ENCODE measurements at regions not wholly inside any gene's neighbourhood (a gene's known extent, or its start where the extent isn't known, plus 50 kb on each side); places are given as distances from the start of the nearest gene placed in this dataset.

DNA sequence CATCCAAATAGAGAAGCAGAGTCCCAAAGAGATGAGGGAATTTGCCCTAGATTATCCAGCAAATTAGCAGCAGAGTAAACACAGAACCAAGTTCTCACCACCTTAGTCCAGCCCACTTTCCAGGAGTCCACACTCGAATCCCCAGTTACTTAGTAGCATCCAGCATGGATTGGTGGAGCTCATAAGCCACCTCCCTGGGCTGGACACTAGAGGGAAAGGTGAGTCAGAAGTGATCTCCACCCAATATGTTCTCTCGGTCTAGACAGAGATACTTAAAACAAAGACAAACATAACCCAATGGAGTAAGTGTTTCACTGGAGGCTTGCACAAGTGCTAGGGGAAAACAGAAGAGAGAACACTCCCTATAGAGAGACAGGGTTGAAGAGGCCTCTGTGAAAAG is 105.1 kb upstream of the CPEB2 start:
- TF ChIP-seq, protein P1, sequence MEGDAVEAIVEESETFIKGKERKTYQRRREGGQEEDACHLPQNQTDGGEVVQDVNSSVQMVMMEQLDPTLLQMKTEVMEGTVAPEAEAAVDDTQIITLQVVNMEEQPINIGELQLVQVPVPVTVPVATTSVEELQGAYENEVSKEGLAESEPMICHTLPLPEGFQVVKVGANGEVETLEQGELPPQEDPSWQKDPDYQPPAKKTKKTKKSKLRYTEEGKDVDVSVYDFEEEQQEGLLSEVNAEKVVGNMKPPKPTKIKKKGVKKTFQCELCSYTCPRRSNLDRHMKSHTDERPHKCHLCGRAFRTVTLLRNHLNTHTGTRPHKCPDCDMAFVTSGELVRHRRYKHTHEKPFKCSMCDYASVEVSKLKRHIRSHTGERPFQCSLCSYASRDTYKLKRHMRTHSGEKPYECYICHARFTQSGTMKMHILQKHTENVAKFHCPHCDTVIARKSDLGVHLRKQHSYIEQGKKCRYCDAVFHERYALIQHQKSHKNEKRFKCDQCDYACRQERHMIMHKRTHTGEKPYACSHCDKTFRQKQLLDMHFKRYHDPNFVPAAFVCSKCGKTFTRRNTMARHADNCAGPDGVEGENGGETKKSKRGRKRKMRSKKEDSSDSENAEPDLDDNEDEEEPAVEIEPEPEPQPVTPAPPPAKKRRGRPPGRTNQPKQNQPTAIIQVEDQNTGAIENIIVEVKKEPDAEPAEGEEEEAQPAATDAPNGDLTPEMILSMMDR (IDR thresholded peaks at IDR 0.05; ENCODE audit: borderline replicate concordance, insufficient read depth, low read depth, low read length): no peak
- no peak overlapping the region for H3K4me3 ChIP-seq (ENCODE audit: low read depth, low read length)

DNA sequence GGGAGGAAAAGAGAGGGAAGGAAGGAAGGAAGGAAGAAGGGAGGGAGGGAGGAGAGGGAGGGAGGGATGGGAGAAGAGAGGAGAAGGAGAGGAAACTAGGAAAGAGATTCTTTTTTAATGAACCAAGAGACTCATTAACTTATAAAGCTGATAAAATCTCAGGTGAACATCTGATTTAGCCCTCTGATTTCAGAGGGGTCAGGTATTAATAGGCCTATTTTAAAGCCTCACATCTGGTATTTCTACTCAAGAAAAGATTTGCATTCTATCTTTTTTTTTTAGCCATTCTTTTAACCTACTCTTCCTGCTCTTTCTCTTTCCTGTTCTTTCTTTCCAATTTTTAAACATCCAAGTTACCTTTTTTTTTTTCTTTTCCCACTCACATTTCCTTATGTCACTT is 103.3 kb upstream of the CPEB2 start:
- TF ChIP-seq, protein P1 (IDR thresholded peaks at IDR 0.05; ENCODE audit: borderline replicate concordance, insufficient read depth, low read depth, low read length): no peak
- H3K4me3 ChIP-seq (ENCODE audit: low read depth, low read length): no peak overlapping the region

DNA sequence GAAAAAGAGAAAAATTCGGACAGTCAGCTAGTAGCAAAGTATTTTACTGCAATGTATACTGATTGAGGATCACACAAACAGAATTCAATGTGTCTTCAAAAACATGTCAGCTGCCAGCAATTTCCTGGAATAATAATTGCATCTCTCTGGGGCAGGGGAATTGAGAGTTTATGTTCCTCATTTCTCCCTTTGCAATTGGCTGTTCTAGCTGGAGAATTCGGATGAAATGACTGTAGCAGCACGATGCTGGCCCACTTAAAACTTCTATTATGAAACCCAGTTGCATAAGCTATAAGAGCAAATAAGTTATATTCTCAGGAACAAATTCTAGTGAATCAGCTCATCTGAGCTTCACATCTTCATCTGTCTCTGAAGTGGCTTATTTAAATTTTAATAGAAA is 99.9 kb upstream of the CPEB2 start:
- TF ChIP-seq, protein P1 (IDR thresholded peaks at IDR 0.05; ENCODE audit: borderline replicate concordance, insufficient read depth, low read depth, low read length): no peak

DNA sequence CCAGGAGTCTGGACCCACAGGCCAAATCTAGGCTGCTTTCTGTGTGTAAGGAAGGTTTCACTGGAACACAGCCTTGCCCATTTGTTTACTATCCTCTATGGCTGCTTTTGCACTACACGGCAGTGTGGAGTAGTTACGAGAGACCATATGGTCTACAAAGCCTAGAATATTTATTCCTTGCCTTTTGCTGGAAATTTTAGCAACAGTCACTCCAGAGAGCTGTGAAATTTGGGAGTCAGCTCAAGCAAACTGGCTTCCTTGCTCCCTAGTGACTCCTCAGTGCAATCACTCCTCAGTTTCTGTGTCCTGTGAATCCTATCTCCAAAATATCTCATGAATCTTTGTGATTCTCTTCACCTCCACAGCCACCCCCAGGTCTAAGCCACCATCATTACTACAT is 99.0 kb upstream of the CPEB2 start:
- TF ChIP-seq, protein P1 (IDR thresholded peaks at IDR 0.05; ENCODE audit: borderline replicate concordance, insufficient read depth, low read depth, low read length): no peak
- no peak overlapping the region for H3K4me3 ChIP-seq (ENCODE audit: low read depth, low read length)

More for the DNA sequence above, 99.9 kb upstream of the CPEB2 start:
- H3K4me3 ChIP-seq (ENCODE audit: low read depth, low read length): no peak overlapping the region

DNA sequence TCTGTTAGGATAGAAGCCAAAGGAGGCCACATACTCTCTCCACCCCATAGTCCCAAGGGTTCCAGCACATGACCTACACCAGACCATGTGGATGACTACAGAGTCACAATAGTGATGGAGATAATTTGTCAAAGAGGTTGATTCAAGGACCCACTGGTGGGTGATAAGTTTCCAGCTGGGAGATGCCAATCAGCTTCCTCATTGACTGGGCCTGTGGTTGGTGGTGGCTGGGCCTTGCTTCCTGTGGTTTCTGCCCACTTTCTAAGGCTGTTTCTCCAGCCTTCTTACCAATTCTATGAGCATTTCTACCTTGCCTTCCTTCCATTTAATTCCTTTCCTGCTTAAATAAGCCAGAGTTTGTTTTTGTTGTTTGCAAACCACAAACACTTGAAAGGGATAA is 95.5 kb upstream of the CPEB2 start:
- H3K4me3 ChIP-seq (ENCODE audit: low read depth, low read length): no peak overlapping the region
- TF ChIP-seq, protein P1 (IDR thresholded peaks at IDR 0.05; ENCODE audit: borderline replicate concordance, insufficient read depth, low read depth, low read length): no peak

DNA sequence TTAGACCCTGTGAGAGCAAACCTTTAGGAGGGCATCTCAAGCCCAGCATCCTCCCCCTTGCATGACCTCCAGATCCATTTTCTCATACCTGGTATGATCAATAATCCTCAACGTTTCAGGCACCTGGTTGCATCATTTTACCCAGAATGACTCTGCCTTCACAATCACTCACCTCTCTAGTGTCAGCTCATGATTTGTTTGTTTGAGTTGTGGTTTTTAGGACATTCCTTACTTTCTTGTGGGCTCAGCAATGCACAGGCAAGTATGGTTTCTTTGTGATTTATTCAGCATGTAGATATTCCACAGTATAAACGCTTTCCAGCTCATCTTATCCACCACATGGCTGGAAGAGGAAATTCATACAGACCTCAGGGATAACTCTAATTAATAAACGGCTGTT is 93.6 kb upstream of the CPEB2 start:
- no peak overlapping the region for H3K4me3 ChIP-seq (ENCODE audit: low read depth, low read length)
- TF ChIP-seq, protein P1 (IDR thresholded peaks at IDR 0.05; ENCODE audit: borderline replicate concordance, insufficient read depth, low read depth, low read length): no peak

DNA sequence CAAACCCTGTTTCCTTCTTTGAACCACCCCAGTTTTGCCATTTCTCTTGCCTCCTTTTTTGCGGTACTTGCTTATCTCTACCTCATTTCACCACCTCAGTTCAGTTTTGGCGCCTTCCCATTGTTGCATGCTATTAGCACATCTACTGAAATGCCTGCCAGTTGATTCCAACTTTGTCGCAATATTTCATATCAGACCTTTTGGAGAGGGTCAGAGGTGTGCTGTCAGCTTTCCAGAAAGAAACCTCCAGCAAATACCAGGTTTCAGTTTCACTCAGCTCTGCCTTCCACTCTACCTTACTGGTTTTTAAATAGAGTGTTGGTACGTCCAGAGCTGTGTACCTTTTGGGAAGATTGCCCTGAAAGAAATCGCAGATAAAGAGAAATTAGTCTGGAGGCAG is 91.9 kb upstream of the CPEB2 start:
- TF ChIP-seq, protein P1 (IDR thresholded peaks at IDR 0.05; ENCODE audit: borderline replicate concordance, insufficient read depth, low read depth, low read length): no peak
- no peak overlapping the region for H3K4me3 ChIP-seq (ENCODE audit: low read depth, low read length)

All from GM12875 (cell line).